Caki2 (cell line): ENCODE measurements at regions not wholly inside any gene's neighbourhood (a gene's known extent, or its start where the extent isn't known, plus 50 kb on each side); places are given as distances from the start of the nearest gene placed in this dataset.

Experiments used
- DNase-seq: peaks from one replicate; pipeline ENCODE4 v3.0.0-alpha.2; 2015; ENCODE audit warnings: low read depth
- in situ Hi-C: cut with HindIII; loops from 2 replicates; pipeline ENCODE4 v1.10.0; 2016; ENCODE audit warnings: low sequenced_read_pairs, low pct_unique_long_range_greater_than_20kb, mixed read lengths

- DNase-seq: no peak
- in situ Hi-C loops: no loop called here
Measured at GRCh38 chr12:58586762-58587161, 333.5 kb downstream of the LRIG3 start.

- DNase-seq: no peak
- in situ Hi-C loops: no loop called here
Measured at GRCh38 chr12:58588770-58589169, 331.5 kb downstream of the LRIG3 start.

- no peak for DNase-seq
- in situ Hi-C loops: no loop called here
Measured at GRCh38 chr12:58592475-58593207, 327.7 kb downstream of the LRIG3 start.

GRCh38 chr12:58593557-58594304, 326.6 kb downstream of the LRIG3 start:
- no peak for DNase-seq
- in situ Hi-C loops: no loop called here

- in situ Hi-C loops: no loop called here
- no peak for DNase-seq
Measured at GRCh38 chr12:58596381-58596780, 323.9 kb downstream of the LRIG3 start.

GRCh38 chr12:58601529-58601928, 318.8 kb downstream of the LRIG3 start:
- in situ Hi-C loops: no loop called here
- DNase-seq: no peak

- no peak for DNase-seq
- in situ Hi-C loops: no loop called here
Measured at GRCh38 chr12:58602179-58602578, 318.1 kb downstream of the LRIG3 start.

- in situ Hi-C loops: no loop called here
- DNase-seq: no peak
Measured at GRCh38 chr12:58602736-58603135, 317.6 kb downstream of the LRIG3 start.

GRCh38 chr12:58607805-58608204, 312.5 kb downstream of the LRIG3 start:
- no peak for DNase-seq
- in situ Hi-C loops: no loop called here

GRCh38 chr12:58608711-58609110, 311.6 kb downstream of the LRIG3 start:
- DNase-seq: no peak
- in situ Hi-C loops: no loop called here

- no peak for DNase-seq
- in situ Hi-C loops: no loop called here
Measured at GRCh38 chr12:58615047-58615446, 305.3 kb downstream of the LRIG3 start.

- in situ Hi-C loops: no loop called here
- no peak for DNase-seq
Measured at GRCh38 chr12:58615576-58615975, 304.7 kb downstream of the LRIG3 start.

- in situ Hi-C loops: no loop called here
Measured at GRCh38 chr12:58616618-58617017, 303.7 kb downstream of the LRIG3 start.

GRCh38 chr12:58621126-58621525, 299.2 kb downstream of the LRIG3 start:
- in situ Hi-C loops: no loop called here
- DNase-seq: no peak

More at GRCh38 chr12:58616618-58617017, 303.7 kb downstream of the LRIG3 start:
- no peak for DNase-seq

GRCh38 chr12:58629376-58629775, 290.9 kb downstream of the LRIG3 start:
- in situ Hi-C loops: no loop called here
- no peak for DNase-seq

GRCh38 chr12:58633479-58633878, 286.8 kb downstream of the LRIG3 start:
- DNase-seq: no peak
- in situ Hi-C loops: no loop called here

GRCh38 chr12:58639318-58639934, 280.9 kb downstream of the LRIG3 start:
- peak; percentile 68 for DNase-seq
- in situ Hi-C loops: no loop called here

- in situ Hi-C loops: no loop called here
Measured at GRCh38 chr12:58640314-58640713, 280.0 kb downstream of the LRIG3 start.

GRCh38 chr12:58645946-58646345, 274.4 kb downstream of the LRIG3 start:
- no peak for DNase-seq
- in situ Hi-C loops: no loop called here

More at GRCh38 chr12:58640314-58640713, 280.0 kb downstream of the LRIG3 start:
- DNase-seq: no peak
